ENCODE measurements at regions not wholly inside any gene's neighbourhood (a gene's known extent, or its start where the extent isn't known, plus 50 kb on each side); places are given as distances from the start of the nearest gene placed in this dataset.

DNA sequence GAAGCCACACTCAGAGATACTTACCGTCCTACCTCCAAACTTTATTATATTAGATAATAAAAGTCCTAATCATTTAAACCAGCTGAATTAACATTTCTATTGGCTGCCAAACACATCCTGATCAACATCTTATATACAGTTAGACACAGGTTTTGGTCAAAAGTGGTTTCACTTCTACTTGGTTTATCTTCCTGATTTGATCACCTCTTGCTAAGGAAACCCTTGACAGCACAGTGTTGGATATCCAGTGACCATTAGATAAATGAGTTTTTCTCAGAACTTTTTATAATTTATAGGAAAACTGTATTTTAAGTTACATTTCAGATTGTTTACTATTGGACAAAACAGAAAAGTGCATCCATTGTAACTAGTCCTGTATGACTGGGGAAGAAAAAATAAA, 198.4 kb upstream of the NR2F2 start:
- TF ChIP-seq, protein P1, sequence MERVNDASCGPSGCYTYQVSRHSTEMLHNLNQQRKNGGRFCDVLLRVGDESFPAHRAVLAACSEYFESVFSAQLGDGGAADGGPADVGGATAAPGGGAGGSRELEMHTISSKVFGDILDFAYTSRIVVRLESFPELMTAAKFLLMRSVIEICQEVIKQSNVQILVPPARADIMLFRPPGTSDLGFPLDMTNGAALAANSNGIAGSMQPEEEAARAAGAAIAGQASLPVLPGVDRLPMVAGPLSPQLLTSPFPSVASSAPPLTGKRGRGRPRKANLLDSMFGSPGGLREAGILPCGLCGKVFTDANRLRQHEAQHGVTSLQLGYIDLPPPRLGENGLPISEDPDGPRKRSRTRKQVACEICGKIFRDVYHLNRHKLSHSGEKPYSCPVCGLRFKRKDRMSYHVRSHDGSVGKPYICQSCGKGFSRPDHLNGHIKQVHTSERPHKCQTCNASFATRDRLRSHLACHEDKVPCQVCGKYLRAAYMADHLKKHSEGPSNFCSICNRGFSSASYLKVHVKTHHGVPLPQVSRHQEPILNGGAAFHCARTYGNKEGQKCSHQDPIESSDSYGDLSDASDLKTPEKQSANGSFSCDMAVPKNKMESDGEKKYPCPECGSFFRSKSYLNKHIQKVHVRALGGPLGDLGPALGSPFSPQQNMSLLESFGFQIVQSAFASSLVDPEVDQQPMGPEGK (CRISPR knock-in tag; IDR thresholded peaks at IDR 0.05; ENCODE audit: borderline replicate concordance) = no peak
- TF ChIP-seq ZFP3 (CRISPR knock-in tag; IDR thresholded peaks at IDR 0.05) (no peak), PPARA (CRISPR knock-in tag; IDR thresholded peaks at IDR 0.05; ENCODE audit: borderline replicate concordance) (no peak), CREB5 (CRISPR knock-in tag; IDR thresholded peaks at IDR 0.05; ENCODE audit: low read depth) (no peak), RARB (CRISPR knock-in tag; IDR thresholded peaks at IDR 0.05) (no peak), TOX (CRISPR knock-in tag; IDR thresholded peaks at IDR 0.05; ENCODE audit: borderline replicate concordance) (no peak), TCF4 (CRISPR knock-in tag; IDR thresholded peaks at IDR 0.05; ENCODE audit: borderline replicate concordance) (no peak), ZNF70 (CRISPR knock-in tag; IDR thresholded peaks at IDR 0.05) (no peak), ZNF8 (CRISPR knock-in tag; IDR thresholded peaks at IDR 0.05) (no peak), BACH2 (CRISPR knock-in tag; IDR thresholded peaks at IDR 0.05; ENCODE audit: borderline replicate concordance) (no peak), ZC3H10 (CRISPR knock-in tag; IDR thresholded peaks at IDR 0.05) (no peak), ESRRG (CRISPR knock-in tag; IDR thresholded peaks at IDR 0.05) (no peak), ZFP30 (CRISPR knock-in tag; IDR thresholded peaks at IDR 0.05) (no peak)

All from SK-N-SH treated with all-trans-retinoic acid at 6 μM for 48 hours (cell line).